GM23338 (cell line): ENCODE measurements at regions not wholly inside any gene's neighbourhood (a gene's known extent, or its start where the extent isn't known, plus 50 kb on each side); places are given as distances from the start of the nearest gene placed in this dataset.

ENCODE experiments used
- ATAC-seq: fragments of 200-7000 bp; cut with Tn5 transposase; 3 replicates; pipeline ENCODE4 v1.9.1; 2020
- DNase-seq: peaks from one replicate; pipeline ENCODE4 v3.0.0-alpha.2; 2015; ENCODE audit warnings: low spot score
- H2AFZ ChIP-seq: fragments of 200-600 bp; sonication (generic); 2 replicates; pipeline ENCODE4 v1.8.0; 2016; ENCODE audit warnings: antibody characterized with exemption, mild to moderate bottlenecking, moderate library complexity
- H3F3A ChIP-seq: fragments of 200-600 bp; sonication (generic); replicated peaks from 2 replicates; pipeline ENCODE4 v1.8.0; 2017; ENCODE audit warnings: antibody characterized with exemption, mixed run types, low read depth
- H3K27ac ChIP-seq: fragments of 200-600 bp; sonication (generic); 2 replicates; pipeline ENCODE4 v1.6.1; 2016; ENCODE audit warnings: low read depth
- H3K27me3 ChIP-seq: fragments of 200-600 bp; sonication (generic); 2 replicates; pipeline ENCODE4 v1.8.0; 2016; ENCODE audit warnings: mild to moderate bottlenecking, mixed run types, moderate library complexity; ENCODE audit not compliant: insufficient read depth
- H3K36me3 ChIP-seq: fragments of 200-600 bp; sonication (generic); 2 replicates; pipeline ENCODE4 v1.8.0; 2016; ENCODE audit warnings: mild to moderate bottlenecking; ENCODE audit not compliant: insufficient read depth
- H3K4me1 ChIP-seq: fragments of 200-600 bp; sonication (generic); 2 replicates; pipeline ENCODE4 v1.8.0; 2016; ENCODE audit warnings: mild to moderate bottlenecking, moderate library complexity; ENCODE audit not compliant: insufficient read depth
- H3K4me2 ChIP-seq: fragments of 200-600 bp; sonication (generic); 2 replicates; pipeline ENCODE4 v1.7.1; 2017; ENCODE audit warnings: mixed run types
- H3K4me3 ChIP-seq: fragments of 200-600 bp; sonication (generic); 2 replicates; pipeline ENCODE4 v1.6.1; 2016; ENCODE audit warnings: mixed run types
- H3K79me2 ChIP-seq: fragments of 200-600 bp; sonication (generic); replicated peaks from 2 replicates; pipeline ENCODE4 v1.8.0; 2017; ENCODE audit warnings: mild to moderate bottlenecking; ENCODE audit not compliant: insufficient read depth
- H3K9me2 ChIP-seq: fragments of 200-600 bp; sonication (generic); 2 replicates; pipeline ENCODE4 v1.8.0; 2017; ENCODE audit not compliant: insufficient read depth
- H4K20me1 ChIP-seq: fragments of 200-600 bp; sonication (generic); replicated peaks from 2 replicates; pipeline ENCODE4 v1.8.0; 2017; ENCODE audit warnings: mild to moderate bottlenecking; ENCODE audit not compliant: insufficient read depth
- H3K27ac Mint-ChIP-seq: 2 replicates; pipeline ENCODE4 v1.8.0; 2020; ENCODE audit warnings: inconsistent platforms, mild to moderate bottlenecking, moderate library complexity, mixed read lengths
- H3K27me3 Mint-ChIP-seq: 3 replicates; pipeline ENCODE4 v1.8.0; 2022; ENCODE audit warnings: low read depth, mild to moderate bottlenecking, moderate library complexity, mixed read lengths, inconsistent platforms; ENCODE audit not compliant: insufficient read depth, poor library complexity
- H3K36me3 Mint-ChIP-seq: 3 replicates; pipeline ENCODE4 v1.8.0; 2021; ENCODE audit warnings: low read depth, mild to moderate bottlenecking, inconsistent platforms, moderate library complexity, mixed read lengths
- H3K4me1 Mint-ChIP-seq: 3 replicates; pipeline ENCODE4 v1.8.0; 2020; ENCODE audit warnings: mild to moderate bottlenecking, inconsistent platforms, mixed read lengths
- H3K4me3 Mint-ChIP-seq: 3 replicates; pipeline ENCODE4 v1.8.0; 2021; ENCODE audit warnings: moderate library complexity, mild to moderate bottlenecking, inconsistent platforms, mixed read lengths
- H3K9me3 Mint-ChIP-seq: 3 replicates; pipeline ENCODE4 v1.8.0; 2020; ENCODE audit warnings: moderate library complexity, mild to moderate bottlenecking, inconsistent platforms, mixed read lengths
- CREB1 ChIP-seq: fragments of 250-450 bp; sonication (Bioruptor Pico); IDR thresholded peaks from 2 replicates; pipeline ENCODE4 v1.5.0; 2020; ENCODE audit warnings: low read depth, mild to moderate bottlenecking, moderate library complexity
- EZH2phosphoT487 ChIP-seq: fragments of 200-600 bp; sonication (generic); IDR thresholded peaks from one replicate; pipeline ENCODE4 v1.8.1; 2018; ENCODE audit warnings: antibody characterized with exemption; ENCODE audit not compliant: unreplicated experiment
- JUNB ChIP-seq: IDR thresholded peaks from one replicate; pipeline ENCODE4 v1.6.1; 2016; ENCODE audit warnings: antibody characterized with exemption; ENCODE audit not compliant: unreplicated experiment
- NANOG ChIP-seq: IDR thresholded peaks from 2 replicates; pipeline ENCODE4 v1.6.1; 2016; ENCODE audit warnings: antibody characterized with exemption, borderline replicate concordance
- STAT1 ChIP-seq: IDR thresholded peaks from one replicate; pipeline ENCODE4 v1.6.1; 2016; ENCODE audit warnings: antibody characterized with exemption; ENCODE audit not compliant: unreplicated experiment
- ZNF114 ChIP-seq: fragments of 250-450 bp; sonication (Bioruptor Pico); IDR thresholded peaks from 2 replicates; pipeline ENCODE4 v1.5.0; 2020; ENCODE audit warnings: mild to moderate bottlenecking, moderate library complexity
- ZNF462 ChIP-seq: fragments of 250-450 bp; sonication (Bioruptor Pico); IDR thresholded peaks from 2 replicates; pipeline ENCODE4 v1.5.0; 2020; ENCODE audit warnings: mild to moderate bottlenecking, moderate library complexity
- TF ChIP-seq, protein P1 (sequence below): IDR thresholded peaks from one replicate; pipeline ENCODE4 v1.6.1; 2018; ENCODE audit warnings: antibody characterized with exemption; ENCODE audit not compliant: unreplicated experiment
- TF ChIP-seq, protein P2 (sequence below): IDR thresholded peaks from 2 replicates; pipeline ENCODE4 v1.6.1; 2016; ENCODE audit warnings: antibody characterized with exemption

DNA sequence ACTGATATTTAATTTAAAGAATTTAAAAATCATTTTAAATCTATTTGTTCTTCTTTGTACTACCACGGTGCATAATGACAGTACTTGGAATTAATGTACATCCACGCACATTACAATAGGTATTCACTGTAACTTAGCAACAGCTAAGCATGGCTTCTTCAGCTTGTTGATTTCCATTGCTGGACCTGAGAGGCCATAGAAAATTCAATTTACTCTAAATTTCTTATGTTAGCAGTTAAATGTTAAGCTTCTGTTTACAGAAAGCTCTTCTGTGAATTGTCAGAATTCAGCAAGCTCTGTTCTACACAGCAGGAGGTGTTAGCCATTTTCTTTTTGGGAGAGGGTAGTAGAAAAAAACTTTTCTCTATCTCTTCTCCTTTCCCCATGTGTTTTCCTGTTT, 1149.3 kb upstream of the CDH2 start (continued):
- TF ChIP-seq NANOG, result no peak
- no peak for TF ChIP-seq STAT1
- no peak for TF ChIP-seq ZNF114 (CRISPR knock-in tag)
- no peak for TF ChIP-seq JUNB
- TF ChIP-seq, protein P1, sequence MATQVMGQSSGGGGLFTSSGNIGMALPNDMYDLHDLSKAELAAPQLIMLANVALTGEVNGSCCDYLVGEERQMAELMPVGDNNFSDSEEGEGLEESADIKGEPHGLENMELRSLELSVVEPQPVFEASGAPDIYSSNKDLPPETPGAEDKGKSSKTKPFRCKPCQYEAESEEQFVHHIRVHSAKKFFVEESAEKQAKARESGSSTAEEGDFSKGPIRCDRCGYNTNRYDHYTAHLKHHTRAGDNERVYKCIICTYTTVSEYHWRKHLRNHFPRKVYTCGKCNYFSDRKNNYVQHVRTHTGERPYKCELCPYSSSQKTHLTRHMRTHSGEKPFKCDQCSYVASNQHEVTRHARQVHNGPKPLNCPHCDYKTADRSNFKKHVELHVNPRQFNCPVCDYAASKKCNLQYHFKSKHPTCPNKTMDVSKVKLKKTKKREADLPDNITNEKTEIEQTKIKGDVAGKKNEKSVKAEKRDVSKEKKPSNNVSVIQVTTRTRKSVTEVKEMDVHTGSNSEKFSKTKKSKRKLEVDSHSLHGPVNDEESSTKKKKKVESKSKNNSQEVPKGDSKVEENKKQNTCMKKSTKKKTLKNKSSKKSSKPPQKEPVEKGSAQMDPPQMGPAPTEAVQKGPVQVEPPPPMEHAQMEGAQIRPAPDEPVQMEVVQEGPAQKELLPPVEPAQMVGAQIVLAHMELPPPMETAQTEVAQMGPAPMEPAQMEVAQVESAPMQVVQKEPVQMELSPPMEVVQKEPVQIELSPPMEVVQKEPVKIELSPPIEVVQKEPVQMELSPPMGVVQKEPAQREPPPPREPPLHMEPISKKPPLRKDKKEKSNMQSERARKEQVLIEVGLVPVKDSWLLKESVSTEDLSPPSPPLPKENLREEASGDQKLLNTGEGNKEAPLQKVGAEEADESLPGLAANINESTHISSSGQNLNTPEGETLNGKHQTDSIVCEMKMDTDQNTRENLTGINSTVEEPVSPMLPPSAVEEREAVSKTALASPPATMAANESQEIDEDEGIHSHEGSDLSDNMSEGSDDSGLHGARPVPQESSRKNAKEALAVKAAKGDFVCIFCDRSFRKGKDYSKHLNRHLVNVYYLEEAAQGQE, result no peak
- TF ChIP-seq, protein P2, sequence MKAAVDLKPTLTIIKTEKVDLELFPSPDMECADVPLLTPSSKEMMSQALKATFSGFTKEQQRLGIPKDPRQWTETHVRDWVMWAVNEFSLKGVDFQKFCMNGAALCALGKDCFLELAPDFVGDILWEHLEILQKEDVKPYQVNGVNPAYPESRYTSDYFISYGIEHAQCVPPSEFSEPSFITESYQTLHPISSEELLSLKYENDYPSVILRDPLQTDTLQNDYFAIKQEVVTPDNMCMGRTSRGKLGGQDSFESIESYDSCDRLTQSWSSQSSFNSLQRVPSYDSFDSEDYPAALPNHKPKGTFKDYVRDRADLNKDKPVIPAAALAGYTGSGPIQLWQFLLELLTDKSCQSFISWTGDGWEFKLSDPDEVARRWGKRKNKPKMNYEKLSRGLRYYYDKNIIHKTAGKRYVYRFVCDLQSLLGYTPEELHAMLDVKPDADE, result no peak

- Histone ChIP-seq H3K4me2 (no peak overlapping the region), H3K27ac (no peak overlapping the region), H3K4me1 (peaks cover 7% of the 10 kb centered on the region; the same call in 1 of the 2 replicates), H3K79me2 (no peaks in the 10 kb centered on the region), H3K27me3 (no peaks in the 10 kb centered on the region), H4K20me1 (no peaks in the 10 kb centered on the region), H2AFZ (no peak overlapping the region), H3K36me3 (no peaks in the 10 kb centered on the region), H3K4me3 (no peak overlapping the region), H3F3A (no peaks in the 10 kb centered on the region), H3K9me2 (no peaks in the 10 kb centered on the region)
- no peaks in the 10 kb centered on the region for H3K27me3 Mint-ChIP-seq
- no peak overlapping the region for H3K27ac Mint-ChIP-seq
- no peaks in the 10 kb centered on the region; the same call in 2 of the 3 replicates for H3K9me3 Mint-ChIP-seq
- ATAC-seq (no peak), DNase-seq (no peak)
- H3K36me3 Mint-ChIP-seq, result no peaks in the 10 kb centered on the region
- no peak overlapping the region for H3K4me3 Mint-ChIP-seq
- peaks cover 5% of the 10 kb centered on the region; the same call in 1 of the 3 replicates for H3K4me1 Mint-ChIP-seq
- TF ChIP-seq STAT1 (no peak), ZNF462 (CRISPR knock-in tag) (no peak), CREB1 (CRISPR knock-in tag) (no peak), JUNB (no peak), EZH2phosphoT487 (no peak), NANOG (no peak), ZNF114 (CRISPR knock-in tag) (no peak)
- TF ChIP-seq, protein P2, result no peak
Measured at GRCh38 chr18:29321561-29321960, 1144.6 kb upstream of the CDH2 start.
